ENCODE measurements at regions not wholly inside any gene's neighbourhood (a gene's known extent, or its start where the extent isn't known, plus 50 kb on each side); places are given as distances from the start of the nearest gene placed in this dataset.

DNA sequence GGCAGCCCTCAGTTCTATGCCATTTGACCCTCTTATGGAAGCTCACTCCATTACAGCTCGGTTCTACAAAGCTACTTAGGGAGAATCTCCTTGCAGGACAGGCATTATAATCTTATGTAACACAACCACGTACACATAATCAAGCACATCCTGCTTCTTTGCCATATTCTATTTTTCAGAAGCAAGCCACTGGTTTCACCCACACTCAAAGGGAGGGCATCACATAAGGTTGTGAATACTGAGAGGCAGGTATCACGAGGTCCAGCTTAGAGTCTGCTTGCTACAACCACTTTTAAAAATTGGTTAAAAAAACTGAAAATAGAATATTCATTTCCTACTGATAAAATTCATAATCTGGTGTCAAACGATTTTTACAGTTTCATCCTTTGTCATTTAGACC, 589.2 kb downstream of the SLC16A7 start (continued):
- TF ChIP-seq, protein P1, sequence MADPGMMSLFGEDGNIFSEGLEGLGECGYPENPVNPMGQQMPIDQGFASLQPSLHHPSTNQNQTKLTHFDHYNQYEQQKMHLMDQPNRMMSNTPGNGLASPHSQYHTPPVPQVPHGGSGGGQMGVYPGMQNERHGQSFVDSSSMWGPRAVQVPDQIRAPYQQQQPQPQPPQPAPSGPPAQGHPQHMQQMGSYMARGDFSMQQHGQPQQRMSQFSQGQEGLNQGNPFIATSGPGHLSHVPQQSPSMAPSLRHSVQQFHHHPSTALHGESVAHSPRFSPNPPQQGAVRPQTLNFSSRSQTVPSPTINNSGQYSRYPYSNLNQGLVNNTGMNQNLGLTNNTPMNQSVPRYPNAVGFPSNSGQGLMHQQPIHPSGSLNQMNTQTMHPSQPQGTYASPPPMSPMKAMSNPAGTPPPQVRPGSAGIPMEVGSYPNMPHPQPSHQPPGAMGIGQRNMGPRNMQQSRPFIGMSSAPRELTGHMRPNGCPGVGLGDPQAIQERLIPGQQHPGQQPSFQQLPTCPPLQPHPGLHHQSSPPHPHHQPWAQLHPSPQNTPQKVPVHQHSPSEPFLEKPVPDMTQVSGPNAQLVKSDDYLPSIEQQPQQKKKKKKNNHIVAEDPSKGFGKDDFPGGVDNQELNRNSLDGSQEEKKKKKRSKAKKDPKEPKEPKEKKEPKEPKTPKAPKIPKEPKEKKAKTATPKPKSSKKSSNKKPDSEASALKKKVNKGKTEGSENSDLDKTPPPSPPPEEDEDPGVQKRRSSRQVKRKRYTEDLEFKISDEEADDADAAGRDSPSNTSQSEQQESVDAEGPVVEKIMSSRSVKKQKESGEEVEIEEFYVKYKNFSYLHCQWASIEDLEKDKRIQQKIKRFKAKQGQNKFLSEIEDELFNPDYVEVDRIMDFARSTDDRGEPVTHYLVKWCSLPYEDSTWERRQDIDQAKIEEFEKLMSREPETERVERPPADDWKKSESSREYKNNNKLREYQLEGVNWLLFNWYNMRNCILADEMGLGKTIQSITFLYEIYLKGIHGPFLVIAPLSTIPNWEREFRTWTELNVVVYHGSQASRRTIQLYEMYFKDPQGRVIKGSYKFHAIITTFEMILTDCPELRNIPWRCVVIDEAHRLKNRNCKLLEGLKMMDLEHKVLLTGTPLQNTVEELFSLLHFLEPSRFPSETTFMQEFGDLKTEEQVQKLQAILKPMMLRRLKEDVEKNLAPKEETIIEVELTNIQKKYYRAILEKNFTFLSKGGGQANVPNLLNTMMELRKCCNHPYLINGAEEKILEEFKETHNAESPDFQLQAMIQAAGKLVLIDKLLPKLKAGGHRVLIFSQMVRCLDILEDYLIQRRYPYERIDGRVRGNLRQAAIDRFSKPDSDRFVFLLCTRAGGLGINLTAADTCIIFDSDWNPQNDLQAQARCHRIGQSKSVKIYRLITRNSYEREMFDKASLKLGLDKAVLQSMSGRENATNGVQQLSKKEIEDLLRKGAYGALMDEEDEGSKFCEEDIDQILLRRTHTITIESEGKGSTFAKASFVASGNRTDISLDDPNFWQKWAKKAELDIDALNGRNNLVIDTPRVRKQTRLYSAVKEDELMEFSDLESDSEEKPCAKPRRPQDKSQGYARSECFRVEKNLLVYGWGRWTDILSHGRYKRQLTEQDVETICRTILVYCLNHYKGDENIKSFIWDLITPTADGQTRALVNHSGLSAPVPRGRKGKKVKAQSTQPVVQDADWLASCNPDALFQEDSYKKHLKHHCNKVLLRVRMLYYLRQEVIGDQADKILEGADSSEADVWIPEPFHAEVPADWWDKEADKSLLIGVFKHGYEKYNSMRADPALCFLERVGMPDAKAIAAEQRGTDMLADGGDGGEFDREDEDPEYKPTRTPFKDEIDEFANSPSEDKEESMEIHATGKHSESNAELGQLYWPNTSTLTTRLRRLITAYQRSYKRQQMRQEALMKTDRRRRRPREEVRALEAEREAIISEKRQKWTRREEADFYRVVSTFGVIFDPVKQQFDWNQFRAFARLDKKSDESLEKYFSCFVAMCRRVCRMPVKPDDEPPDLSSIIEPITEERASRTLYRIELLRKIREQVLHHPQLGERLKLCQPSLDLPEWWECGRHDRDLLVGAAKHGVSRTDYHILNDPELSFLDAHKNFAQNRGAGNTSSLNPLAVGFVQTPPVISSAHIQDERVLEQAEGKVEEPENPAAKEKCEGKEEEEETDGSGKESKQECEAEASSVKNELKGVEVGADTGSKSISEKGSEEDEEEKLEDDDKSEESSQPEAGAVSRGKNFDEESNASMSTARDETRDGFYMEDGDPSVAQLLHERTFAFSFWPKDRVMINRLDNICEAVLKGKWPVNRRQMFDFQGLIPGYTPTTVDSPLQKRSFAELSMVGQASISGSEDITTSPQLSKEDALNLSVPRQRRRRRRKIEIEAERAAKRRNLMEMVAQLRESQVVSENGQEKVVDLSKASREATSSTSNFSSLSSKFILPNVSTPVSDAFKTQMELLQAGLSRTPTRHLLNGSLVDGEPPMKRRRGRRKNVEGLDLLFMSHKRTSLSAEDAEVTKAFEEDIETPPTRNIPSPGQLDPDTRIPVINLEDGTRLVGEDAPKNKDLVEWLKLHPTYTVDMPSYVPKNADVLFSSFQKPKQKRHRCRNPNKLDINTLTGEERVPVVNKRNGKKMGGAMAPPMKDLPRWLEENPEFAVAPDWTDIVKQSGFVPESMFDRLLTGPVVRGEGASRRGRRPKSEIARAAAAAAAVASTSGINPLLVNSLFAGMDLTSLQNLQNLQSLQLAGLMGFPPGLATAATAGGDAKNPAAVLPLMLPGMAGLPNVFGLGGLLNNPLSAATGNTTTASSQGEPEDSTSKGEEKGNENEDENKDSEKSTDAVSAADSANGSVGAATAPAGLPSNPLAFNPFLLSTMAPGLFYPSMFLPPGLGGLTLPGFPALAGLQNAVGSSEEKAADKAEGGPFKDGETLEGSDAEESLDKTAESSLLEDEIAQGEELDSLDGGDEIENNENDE (IDR thresholded peaks at IDR 0.05; ENCODE audit: insufficient replicate concordance, low read length) = no peak
- TF ChIP-seq KDM5A (IDR thresholded peaks at IDR 0.05; ENCODE audit: low read length) (no peak), TBP (IDR thresholded peaks at IDR 0.05; ENCODE audit: low read depth, low read length) (no peak), CREB1 (IDR thresholded peaks at IDR 0.05) (no peak), SP1 (IDR thresholded peaks at IDR 0.05; ENCODE audit: low read depth, low read length) (no peak)
- TF ChIP-seq, protein P2, sequence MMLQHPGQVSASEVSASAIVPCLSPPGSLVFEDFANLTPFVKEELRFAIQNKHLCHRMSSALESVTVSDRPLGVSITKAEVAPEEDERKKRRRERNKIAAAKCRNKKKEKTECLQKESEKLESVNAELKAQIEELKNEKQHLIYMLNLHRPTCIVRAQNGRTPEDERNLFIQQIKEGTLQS (IDR thresholded peaks at IDR 0.05; ENCODE audit: insufficient read depth, low read depth, low read length) = no peak
